Ovary (tissue), 7 donors: ENCODE measurements at regions not wholly inside any gene's neighbourhood (a gene's known extent, or its start where the extent isn't known, plus 50 kb on each side); places are given as distances from the start of the nearest gene placed in this dataset.

Source experiments
- DNase-seq, 5 donors: peaks; one replicate each; pipeline ENCODE4 v3.0.0-alpha.2; 2019 to 2020
- H3K27ac ChIP-seq, 2 donors: fragments of 200-600 bp; one replicate each; pipeline versions ENCODE4 v1.5.1 to v1.8.0; 2019 to 2022
- H3K27me3 ChIP-seq: fragments of 200-600 bp; one replicate; pipeline ENCODE4 v1.8.0; 2022
- H3K36me3 ChIP-seq: fragments of 200-600 bp; sonication (generic); one replicate; pipeline ENCODE4 v1.5.1; 2019
- H3K4me1 ChIP-seq: one replicate; pipeline ENCODE4 v1.8.1; 2013; ENCODE audit warnings: mild to moderate bottlenecking, moderate library complexity; ENCODE audit not compliant: insufficient read depth
- H3K4me3 ChIP-seq: fragments of 200-600 bp; sonication (generic); one replicate; pipeline ENCODE4 v1.5.1; 2017
- H3K9me3 ChIP-seq, 2 donors: fragments of 200-600 bp in 1 of 2; sonication (generic) in 1 of 2; one replicate each; pipeline versions ENCODE4 v1.5.1 to v1.8.1; 2013 to 2019; ENCODE audit warnings: mild to moderate bottlenecking in 1 of 2, moderate library complexity in 1 of 2
- CTCF ChIP-seq, 3 donors: fragments of 450-650 bp in 2 of 3; fragments of 200-600 bp in 1 of 3; IDR thresholded peaks; one replicate each; pipeline versions ENCODE4 v1.5.1 to v1.8.0; 2016 to 2022; ENCODE audit warnings: antibody characterized with exemption in 3 of 3, mild to moderate bottlenecking in 1 of 3
- EP300 ChIP-seq: sonication (generic); formaldehyde crosslinking; IDR thresholded peaks from one replicate; pipeline ENCODE4 v1.6.1; 2017; ENCODE audit warnings: antibody characterized with exemption
- POLR2A ChIP-seq: fragments of 450-650 bp; IDR thresholded peaks from one replicate; pipeline ENCODE4 v1.6.1; 2017; ENCODE audit warnings: antibody characterized with exemption, mild to moderate bottlenecking, moderate library complexity
- WGBS, 3 donors: extraction: QIAGEN DNeasy Blood & Tissue Kit in 1 of 3; methylation state at CpG; one replicate each; pipeline versions ENCODE4 v1.1.5 to v1.1.7; 2013 to 2017; 5-methylcytosine and 5-hydroxymethylcytosine counted together
- intact Hi-C, 4 donors: fragments of 100-400 bp; cut with DNase I; formaldehyde crosslinking; loops; one replicate each; pipeline versions ENCODE4 v1.11.0 to v1.15.1; 2022 to 2023
- donor health status: DM: no; HTN: no; CAD: no; lungs with moderate emphysema.
- donor health status: DM: no; HTN: no; CAD: no.
- donor health status: Bipolar disorder and iron deficiency.
- donor health status: DM: no; HTN: no; CAD: no.
- donor health status: DM: yes; HTN: yes; CAD: no.

- H3K27me3 ChIP-seq = no peaks in the 10 kb centered on the region
- 91 to 94% (median 93%) methylated on average over 1 of the region's 1 CpG for WGBS, 3 donors
- no peaks in the 10 kb centered on the region for H3K9me3 ChIP-seq
- H3K27ac ChIP-seq = no peak overlapping the region
- no peaks in the 10 kb centered on the region for H3K36me3 ChIP-seq
- DNase-seq = no peak
- intact Hi-C loops = no loop called here
- TF ChIP-seq EP300 = no peak
- no peak for TF ChIP-seq CTCF (IDR thresholded peaks at IDR 0.05)
- TF ChIP-seq POLR2A = no peak
- H3K4me1 ChIP-seq = no peaks in the 10 kb centered on the region
- no peak overlapping the region for H3K4me3 ChIP-seq
Measured at GRCh38 chr4:96652158-96652557, 812.3 kb downstream of the PDHA2 start.

- DNase-seq = no peak
- no peak overlapping the region for H3K27ac ChIP-seq
- 92 to 94% (median 93%) methylated on average over 7 of the region's 7 CpGs for WGBS, 3 donors
- no peaks in the 10 kb centered on the region for H3K36me3 ChIP-seq
- intact Hi-C loops = no loop called here
- no peaks in the 10 kb centered on the region for H3K9me3 ChIP-seq
- no peak overlapping the region for H3K4me3 ChIP-seq
- H3K4me1 ChIP-seq = no peaks in the 10 kb centered on the region
- no peaks in the 10 kb centered on the region for H3K27me3 ChIP-seq
- TF ChIP-seq POLR2A (no peak), CTCF (IDR thresholded peaks at IDR 0.05) (no peak), EP300 (no peak)
Measured at GRCh38 chr4:96652821-96653220, 812.9 kb downstream of the PDHA2 start.

GRCh38 chr4:96654045-96654444 lies 814.2 kb downstream of the PDHA2 start:
- Histone ChIP-seq H3K36me3 (no peaks in the 10 kb centered on the region), H3K27ac (no peak overlapping the region), H3K27me3 (no peaks in the 10 kb centered on the region), H3K4me3 (no peak overlapping the region), H3K9me3 (no peaks in the 10 kb centered on the region), H3K4me1 (no peaks in the 10 kb centered on the region)
- intact Hi-C loops = no loop called here
- TF ChIP-seq POLR2A (no peak), EP300 (no peak), CTCF (IDR thresholded peaks at IDR 0.05) (no peak)
- 90 to 92% (median 92%) methylated on average over 5 to 6 of the region's 6 CpGs for WGBS, 3 donors
- no peak for DNase-seq

GRCh38 chr4:96670381-96670780 lies 830.5 kb downstream of the PDHA2 start:
- no peak for DNase-seq
- WGBS, 3 donors = 83 to 89% (median 83%) methylated on average over 2 of the region's 2 CpGs
- Histone ChIP-seq H3K27ac (no peak overlapping the region), H3K4me1 (no peaks in the 10 kb centered on the region), H3K9me3 (no peaks in the 10 kb centered on the region), H3K36me3 (no peaks in the 10 kb centered on the region), H3K27me3 (no peaks in the 10 kb centered on the region), H3K4me3 (no peak overlapping the region)
- intact Hi-C loops = no loop called here
- TF ChIP-seq POLR2A (no peak), EP300 (no peak)

- 84 to 98% (median 87%) methylated on average over 1 of the region's 1 CpG for WGBS, 3 donors
- intact Hi-C loops = no loop called here
- DNase-seq = no peak
- Histone ChIP-seq H3K4me1 (no peaks in the 10 kb centered on the region), H3K27me3 (no peaks in the 10 kb centered on the region), H3K27ac (no peak overlapping the region), H3K4me3 (no peak overlapping the region), H3K9me3 (no peaks in the 10 kb centered on the region), H3K36me3 (no peaks in the 10 kb centered on the region)
- TF ChIP-seq CTCF (IDR thresholded peaks at IDR 0.05) (no peak), POLR2A (no peak), EP300 (no peak)
Measured at GRCh38 chr4:96675416-96675815, 835.5 kb downstream of the PDHA2 start.
